ENCODE measurements at regions not wholly inside any gene's neighbourhood (a gene's known extent, or its start where the extent isn't known, plus 50 kb on each side); places are given as distances from the start of the nearest gene placed in this dataset.

DNA sequence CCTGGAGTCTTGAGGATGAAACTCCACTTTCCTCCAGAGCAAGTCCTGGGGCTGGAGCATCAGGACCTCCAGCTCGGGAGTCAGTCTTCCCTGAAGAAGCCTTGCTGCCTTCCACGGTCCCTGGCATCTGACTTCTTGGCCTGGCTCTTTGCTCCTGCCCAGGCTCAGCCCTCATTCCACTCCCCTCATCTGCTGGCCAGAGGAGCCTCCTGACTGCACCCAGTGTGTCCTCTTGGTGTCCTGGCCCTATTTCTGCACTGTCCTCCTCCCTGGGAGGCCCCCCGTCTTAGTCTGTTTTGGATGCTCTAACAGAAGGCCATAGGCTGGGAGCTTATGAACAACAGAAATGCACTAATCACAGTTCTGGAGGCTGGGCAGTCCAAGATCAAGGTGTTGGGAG lies 231.5 kb downstream of the LOXHD1 start:
- no peak for DNase-seq (ENCODE audit: low read depth)
- TF ChIP-seq, protein P1, sequence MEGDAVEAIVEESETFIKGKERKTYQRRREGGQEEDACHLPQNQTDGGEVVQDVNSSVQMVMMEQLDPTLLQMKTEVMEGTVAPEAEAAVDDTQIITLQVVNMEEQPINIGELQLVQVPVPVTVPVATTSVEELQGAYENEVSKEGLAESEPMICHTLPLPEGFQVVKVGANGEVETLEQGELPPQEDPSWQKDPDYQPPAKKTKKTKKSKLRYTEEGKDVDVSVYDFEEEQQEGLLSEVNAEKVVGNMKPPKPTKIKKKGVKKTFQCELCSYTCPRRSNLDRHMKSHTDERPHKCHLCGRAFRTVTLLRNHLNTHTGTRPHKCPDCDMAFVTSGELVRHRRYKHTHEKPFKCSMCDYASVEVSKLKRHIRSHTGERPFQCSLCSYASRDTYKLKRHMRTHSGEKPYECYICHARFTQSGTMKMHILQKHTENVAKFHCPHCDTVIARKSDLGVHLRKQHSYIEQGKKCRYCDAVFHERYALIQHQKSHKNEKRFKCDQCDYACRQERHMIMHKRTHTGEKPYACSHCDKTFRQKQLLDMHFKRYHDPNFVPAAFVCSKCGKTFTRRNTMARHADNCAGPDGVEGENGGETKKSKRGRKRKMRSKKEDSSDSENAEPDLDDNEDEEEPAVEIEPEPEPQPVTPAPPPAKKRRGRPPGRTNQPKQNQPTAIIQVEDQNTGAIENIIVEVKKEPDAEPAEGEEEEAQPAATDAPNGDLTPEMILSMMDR (IDR thresholded peaks at IDR 0.05; ENCODE audit: insufficient read depth, low read depth, low read length): no peak
- no peak overlapping the region for H3K4me3 ChIP-seq (ENCODE audit: low read depth, low read length)

DNA sequence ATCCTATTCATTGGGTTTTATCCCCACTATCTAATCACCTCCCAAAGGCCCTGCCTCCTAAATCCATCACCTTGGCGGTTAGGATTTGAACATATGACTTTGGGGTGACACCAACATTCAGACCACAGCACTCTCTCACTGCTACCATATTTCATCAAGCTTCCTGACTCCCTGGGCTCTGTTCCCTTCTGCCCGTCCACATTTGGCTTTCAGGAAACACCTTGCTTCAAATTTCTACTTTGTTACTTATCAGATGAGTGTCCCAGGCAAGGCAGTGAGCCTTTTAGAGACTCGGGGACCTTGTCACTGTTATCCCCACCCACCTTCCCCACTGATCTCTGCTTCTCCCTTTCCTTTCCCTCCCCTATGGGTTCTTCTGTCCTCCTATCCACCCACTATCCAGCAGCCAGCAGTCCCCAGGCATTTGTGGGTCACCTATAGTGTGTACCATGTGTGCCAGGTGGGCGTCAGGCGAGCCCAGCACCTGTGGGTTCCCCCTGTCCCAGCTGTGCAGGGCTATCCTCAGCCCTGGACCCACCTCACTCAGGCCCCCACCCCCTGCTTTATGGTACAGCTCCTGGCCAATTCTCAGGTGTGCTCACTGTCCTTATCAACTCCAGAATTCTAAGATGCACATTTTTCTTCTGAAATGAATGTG lies 230.9 kb downstream of the LOXHD1 start:
- TF ChIP-seq, protein P1 (IDR thresholded peaks at IDR 0.05; ENCODE audit: insufficient read depth, low read depth, low read length): no peak
- H3K4me3 ChIP-seq (ENCODE audit: low read depth, low read length): no peak overlapping the region
- no peak for DNase-seq (ENCODE audit: low read depth)

DNA sequence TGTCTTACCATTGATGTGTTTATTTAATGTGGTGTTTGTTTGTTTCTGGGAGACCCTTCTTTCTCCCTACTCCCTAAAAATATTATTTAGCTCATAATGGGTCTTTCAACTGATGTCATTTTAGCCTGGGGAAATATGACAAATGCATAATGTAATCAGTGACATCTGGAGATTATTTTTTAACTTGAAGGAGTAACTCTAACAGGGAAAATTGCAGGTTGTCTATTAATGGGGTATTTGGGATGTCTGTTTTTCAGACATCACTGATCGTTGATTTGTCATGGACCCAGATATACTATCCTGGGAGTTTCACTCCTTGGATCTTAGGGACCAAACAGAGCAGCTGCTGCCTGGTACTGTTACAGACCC lies 230.4 kb downstream of the LOXHD1 start:
- H3K4me3 ChIP-seq (ENCODE audit: low read depth, low read length): no peak overlapping the region
- no peak for DNase-seq (ENCODE audit: low read depth)
- TF ChIP-seq, protein P1 (IDR thresholded peaks at IDR 0.05; ENCODE audit: insufficient read depth, low read depth, low read length): no peak
